GM20000 (cell line): ENCODE measurements at regions not wholly inside any gene's neighbourhood (a gene's known extent, or its start where the extent isn't known, plus 50 kb on each side); places are given as distances from the start of the nearest gene placed in this dataset.
"Not testable (repeated sequence)": the region's sequence is repeated elsewhere in the genome, so short reads cannot be mapped to it uniquely, and the experiment has no call there.

Experiments used
- DNase-seq: peaks from one replicate; pipeline ENCODE4 v3.0.0; 2012; ENCODE audit warnings: low spot score
- TF ChIP-seq, protein P1 (sequence below): IDR thresholded peaks from 2 replicates; pipeline ENCODE4 v1.5.1; 2012; ENCODE audit warnings: mild to moderate bottlenecking, control low read depth; ENCODE audit errors: extremely low read depth, missing control alignments

DNA sequence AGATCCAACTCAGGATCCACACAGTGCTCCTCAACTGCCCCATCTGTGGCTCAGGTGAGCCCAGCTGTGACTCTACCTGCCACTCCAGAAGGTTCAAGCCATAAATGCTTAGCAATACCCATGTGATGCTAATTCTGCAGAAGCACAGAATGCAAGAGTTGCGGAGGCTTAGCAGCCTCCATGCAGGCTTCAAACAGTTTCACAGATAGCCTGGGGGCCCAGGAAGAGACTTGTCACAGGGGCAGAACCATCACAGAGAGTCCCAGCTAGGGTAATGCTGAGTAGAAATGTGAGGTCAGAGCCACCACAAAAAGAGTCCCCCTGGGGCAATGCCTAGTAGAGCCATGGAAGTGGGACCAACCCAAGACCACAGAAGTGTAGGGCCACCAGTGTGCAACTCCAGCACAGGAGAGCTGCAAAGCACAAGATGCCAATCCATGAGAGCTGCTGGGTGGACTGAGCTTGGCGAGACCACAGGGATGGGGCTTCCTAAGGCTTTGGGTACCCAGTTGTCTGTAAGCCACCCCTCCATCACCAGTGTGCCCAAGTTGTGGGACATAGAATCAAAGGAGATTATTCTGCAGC, 283.9 kb downstream of the UBE3D start:
- DNase-seq, result no peak
- TF ChIP-seq, protein P1, sequence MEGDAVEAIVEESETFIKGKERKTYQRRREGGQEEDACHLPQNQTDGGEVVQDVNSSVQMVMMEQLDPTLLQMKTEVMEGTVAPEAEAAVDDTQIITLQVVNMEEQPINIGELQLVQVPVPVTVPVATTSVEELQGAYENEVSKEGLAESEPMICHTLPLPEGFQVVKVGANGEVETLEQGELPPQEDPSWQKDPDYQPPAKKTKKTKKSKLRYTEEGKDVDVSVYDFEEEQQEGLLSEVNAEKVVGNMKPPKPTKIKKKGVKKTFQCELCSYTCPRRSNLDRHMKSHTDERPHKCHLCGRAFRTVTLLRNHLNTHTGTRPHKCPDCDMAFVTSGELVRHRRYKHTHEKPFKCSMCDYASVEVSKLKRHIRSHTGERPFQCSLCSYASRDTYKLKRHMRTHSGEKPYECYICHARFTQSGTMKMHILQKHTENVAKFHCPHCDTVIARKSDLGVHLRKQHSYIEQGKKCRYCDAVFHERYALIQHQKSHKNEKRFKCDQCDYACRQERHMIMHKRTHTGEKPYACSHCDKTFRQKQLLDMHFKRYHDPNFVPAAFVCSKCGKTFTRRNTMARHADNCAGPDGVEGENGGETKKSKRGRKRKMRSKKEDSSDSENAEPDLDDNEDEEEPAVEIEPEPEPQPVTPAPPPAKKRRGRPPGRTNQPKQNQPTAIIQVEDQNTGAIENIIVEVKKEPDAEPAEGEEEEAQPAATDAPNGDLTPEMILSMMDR, result no peak

DNA sequence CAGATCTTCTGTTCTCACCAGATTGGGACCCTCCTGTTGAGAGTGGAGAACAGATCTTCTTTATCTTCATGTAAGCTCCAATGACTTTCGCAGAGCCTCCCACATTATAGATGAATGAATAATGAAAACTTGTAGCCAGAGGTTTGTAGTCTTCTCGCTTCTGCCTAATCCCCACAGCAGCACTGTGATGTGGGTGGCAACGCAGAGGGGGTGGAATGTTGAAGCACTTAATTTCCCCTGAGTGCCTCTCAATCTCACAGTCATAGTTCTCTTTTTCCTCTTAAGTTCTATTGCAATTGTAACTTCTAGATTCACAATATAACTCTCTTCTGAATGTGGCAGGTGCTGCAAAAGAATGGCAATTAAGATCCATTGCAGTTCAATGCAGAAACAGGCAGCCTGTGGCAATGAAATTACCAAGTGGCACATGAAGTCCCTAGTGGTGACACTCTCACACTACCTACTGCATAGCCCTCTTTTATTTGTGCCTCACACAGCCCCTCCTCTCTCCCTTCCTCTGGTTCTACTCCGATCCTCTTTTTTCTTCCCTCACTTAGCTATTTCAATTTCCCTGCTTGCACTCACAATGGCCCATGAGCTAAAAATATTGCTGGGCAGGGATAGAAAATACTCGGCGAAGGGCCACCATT, 281.9 kb downstream of the UBE3D start:
- TF ChIP-seq, protein P1, result no peak
- DNase-seq, result no peak

DNA sequence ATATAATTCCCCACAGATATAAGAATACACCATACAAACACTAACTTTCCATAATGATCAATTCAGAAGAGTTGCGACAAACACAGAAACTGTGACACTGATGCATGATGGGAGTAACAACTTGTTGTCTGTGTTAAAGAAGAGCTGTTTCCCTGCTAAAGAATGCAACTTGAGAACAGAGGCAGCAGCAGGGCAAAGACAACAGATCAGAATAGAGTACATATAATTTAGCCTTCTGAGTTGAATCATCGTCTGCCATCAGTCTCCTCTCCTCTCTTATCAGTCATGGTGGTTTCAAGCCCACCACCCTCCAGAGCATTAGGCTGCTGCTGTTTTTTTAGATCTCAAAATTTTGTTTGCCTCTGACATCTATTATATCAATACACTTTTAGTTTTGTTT, 280.4 kb downstream of the UBE3D start:
- no peak for DNase-seq
- TF ChIP-seq, protein P1, result no peak

DNA sequence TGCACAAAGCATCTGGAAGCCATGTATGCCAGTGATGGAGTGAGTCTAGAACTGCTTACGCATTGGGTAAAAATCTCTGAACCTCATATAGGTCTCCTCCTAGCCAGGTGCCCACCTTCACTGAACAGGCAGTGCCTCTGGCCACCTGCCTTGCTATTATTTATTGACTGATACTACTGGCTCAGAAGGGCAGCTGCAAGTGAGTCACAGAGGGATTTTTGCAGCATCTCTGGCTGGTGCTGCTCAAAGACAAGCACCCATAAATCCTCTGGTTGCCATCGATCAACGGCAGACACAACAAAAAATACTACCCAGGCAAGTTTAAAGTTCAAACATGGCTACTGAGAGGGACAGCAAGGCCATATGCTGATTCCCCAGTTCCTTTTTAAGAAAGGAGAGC, 279.4 kb downstream of the UBE3D start:
- no peak for DNase-seq
- TF ChIP-seq, protein P1, result no peak

DNA sequence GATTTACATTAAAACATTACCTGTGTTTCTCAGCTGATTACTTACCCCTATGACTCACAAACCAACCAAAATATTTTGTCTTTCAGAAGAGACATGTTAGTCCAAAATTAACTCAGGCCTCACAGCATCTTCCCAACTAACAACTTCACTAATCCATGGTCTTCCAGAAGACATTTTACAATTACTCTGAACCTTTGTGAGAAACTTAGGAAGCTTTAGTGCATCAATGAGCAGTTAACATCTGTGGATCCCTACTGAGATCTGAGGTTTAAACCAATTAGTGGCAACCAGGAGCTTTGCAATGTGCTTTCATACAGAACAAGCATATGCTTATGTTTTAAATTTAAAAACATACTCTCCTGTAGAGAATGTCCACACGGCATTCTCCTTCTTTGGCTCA, 269.7 kb downstream of the UBE3D start:
- TF ChIP-seq, protein P1, result no peak
- no peak for DNase-seq

DNA sequence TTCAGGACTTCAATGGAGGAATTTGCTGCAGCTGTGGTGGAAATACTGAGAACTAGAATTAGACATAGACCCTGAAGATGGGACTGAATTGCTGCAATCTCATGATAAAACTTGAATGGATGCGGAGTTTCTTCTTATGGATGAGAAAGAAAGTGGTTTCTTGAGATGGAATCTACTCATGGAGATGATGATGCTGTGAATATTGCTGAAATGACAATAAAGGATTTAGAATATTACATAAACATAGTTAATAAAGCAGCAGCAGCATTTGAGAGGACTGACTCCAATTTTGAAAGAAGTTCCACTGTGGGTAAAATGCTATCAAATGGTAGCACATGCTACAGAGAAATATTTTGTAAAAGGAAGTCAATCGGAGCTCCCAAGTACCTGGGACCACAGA, 264.6 kb downstream of the UBE3D start:
- TF ChIP-seq, protein P1, result no peak
- DNase-seq, result no peak

DNA sequence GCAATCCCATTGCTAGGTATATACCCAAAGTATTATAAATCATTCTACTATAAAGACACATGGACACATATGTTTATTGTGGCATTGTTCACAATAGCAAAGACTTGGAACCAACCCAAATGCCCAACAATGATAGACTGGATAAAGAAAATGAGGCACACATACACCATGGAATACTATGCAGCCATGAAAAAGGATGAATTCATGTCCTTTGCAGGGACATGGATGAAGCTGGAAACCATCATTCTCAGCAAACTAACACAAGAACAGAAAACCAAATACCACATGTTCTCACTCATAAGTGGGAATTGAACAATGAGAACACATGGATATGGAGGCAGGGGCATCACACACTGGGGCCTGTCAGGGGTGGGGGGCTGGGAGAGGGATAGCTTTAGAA, 249.4 kb downstream of the UBE3D start:
- DNase-seq, result not testable (repeated sequence)

DNA sequence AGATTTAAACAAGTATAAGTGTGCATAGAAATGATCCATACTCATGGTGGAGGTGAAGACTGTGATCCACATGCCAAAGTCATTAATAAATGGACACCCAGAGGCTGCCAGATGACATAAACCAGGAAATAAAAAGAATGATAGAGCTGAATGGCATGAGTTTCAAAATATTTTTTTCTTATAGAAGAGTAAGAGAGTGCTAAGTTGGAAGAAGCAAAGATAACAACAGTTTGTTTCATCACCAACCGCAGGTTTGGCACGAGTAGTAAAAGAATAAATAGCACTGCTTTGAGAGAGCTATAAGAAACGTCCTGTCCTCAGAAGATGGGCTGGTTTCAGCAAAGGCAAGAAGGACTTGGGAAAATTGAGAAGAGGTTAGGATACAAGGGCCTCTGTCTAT, 246.9 kb downstream of the UBE3D start:
- DNase-seq, result no peak

More for the DNA sequence above, 246.9 kb downstream of the UBE3D start:
- TF ChIP-seq, protein P1, result no peak
